Heart left ventricle (tissue), 16 donors: ENCODE measurements at regions not wholly inside any gene's neighbourhood (a gene's known extent, or its start where the extent isn't known, plus 50 kb on each side); places are given as distances from the start of the nearest gene placed in this dataset.

Experiments used
- ATAC-seq, 4 donors: fragments of 200-7000 bp; cut with Tn5 transposase; one replicate each; pipeline ENCODE4 v1.9.1; 2020 to 2022; ENCODE audit warnings: moderate library complexity in 4 of 4, mild to moderate bottlenecking in 3 of 4, moderate number of reproducible peaks in 1 of 4
- DNase-seq, 5 donors: peaks; one replicate each; pipeline ENCODE4 v3.0.0-alpha.2; 2020
- H3K27ac ChIP-seq, 12 donors: fragments of 200-600 bp; sonication (generic) in 4 of 12; one replicate each; pipeline versions ENCODE4 v1.5.0 to v1.8.0; 2016 to 2022; ENCODE audit warnings: mild to moderate bottlenecking in 2 of 12
- H3K27me3 ChIP-seq, 9 donors: fragments of 200-600 bp; sonication (generic) in 2 of 9; one replicate each; pipeline versions ENCODE4 v1.5.1 to v1.8.0; 2016 to 2022; ENCODE audit warnings: mild to moderate bottlenecking in 3 of 9
- H3K36me3 ChIP-seq, 9 donors: fragments of 200-600 bp; sonication (generic) in 2 of 9; one replicate each; pipeline versions ENCODE4 v1.5.0 to v1.8.0; 2018 to 2022; ENCODE audit warnings: mild to moderate bottlenecking in 2 of 9
- H3K4me1 ChIP-seq, 12 donors: fragments of 200-600 bp; sonication (generic) in 4 of 12; one replicate each; pipeline versions ENCODE4 v1.5.0 to v1.8.0; 2016 to 2022; ENCODE audit warnings: mild to moderate bottlenecking in 3 of 12
- H3K4me3 ChIP-seq, 12 donors: fragments of 200-600 bp; sonication (generic) in 4 of 12; one replicate each; pipeline versions ENCODE4 v1.5.0 to v1.8.0; 2017 to 2022; ENCODE audit warnings: mild to moderate bottlenecking in 9 of 12, moderate library complexity in 4 of 12
- H3K9me3 ChIP-seq, 12 donors: fragments of 200-600 bp; sonication (generic) in 4 of 12; one replicate each; pipeline versions ENCODE4 v1.5.0 to v1.8.0; 2016 to 2022; ENCODE audit warnings: mild to moderate bottlenecking in 1 of 12
- POLR2A ChIP-seq, 2 donors: fragments of 450-650 bp; IDR thresholded peaks; one replicate each; pipeline ENCODE4 v1.6.1; 2017; ENCODE audit warnings: antibody characterized with exemption in 2 of 2, mild to moderate bottlenecking in 2 of 2, moderate library complexity in 2 of 2
- WGBS, 4 donors: extraction: QIAGEN DNeasy Blood & Tissue Kit in 2 of 4; methylation state at CpG; one replicate each; pipeline versions ENCODE4 v1.1.5 to v1.1.7; 2013 to 2018; 5-methylcytosine and 5-hydroxymethylcytosine counted together
- intact Hi-C, 10 donors: fragments of 100-400 bp; cut with DNase I; formaldehyde crosslinking; loops; one replicate each; pipeline versions ENCODE4 v1.11.1 to v1.14.2; 2022
- TF ChIP-seq, protein P1 (sequence below), 12 donors: fragments of 200-600 bp; sonication (generic) in 4 of 12; IDR thresholded peaks; one replicate each; pipeline versions ENCODE4 v1.5.0 to v1.8.0; 2018 to 2022; ENCODE audit warnings: antibody characterized with exemption in 12 of 12, mild to moderate bottlenecking in 5 of 12
- donor health status: ischemic (EF 13 %, LVEDD 7.1; RV severe dilation, severe dysfunction).
- donor health status: healthy with polysubstance abuse.
- donor health status: DM: no; HTN: yes; CAD: no.
- donor health status: DM: no; HTN: no; CAD: no.
- donor health status: ischemic (EF 25% LVEDD 6.9; RV normal size, moderate dysfunction).
- donor health status: ischemic (EF 25% LVEDD 5.7; RV mildly dilated, moderate dysfunction).
- donor health status: healthy.
- donor health status: DM: yes; HTN: yes; CAD: no.
- donor health status: ischemic (EF 35%, LVEDD 5.7; RV mildly dilated, moderate dysfunction).
- donor health status: nonischemic (EF 11% LVEDD 7.7; RV severe dilation, severe dysfunction).
- donor health status: DM: yes; HTN: yes; CAD: no.
- donor health status: PGD.
- donor health status: ischemic (EF 29% LVEDD 5.4; RV normal size, mild dysfunction).
- donor health status: nonischemic (EF 23%, LVEDD 6.1; RV moderate dilation, normal function).

DNA sequence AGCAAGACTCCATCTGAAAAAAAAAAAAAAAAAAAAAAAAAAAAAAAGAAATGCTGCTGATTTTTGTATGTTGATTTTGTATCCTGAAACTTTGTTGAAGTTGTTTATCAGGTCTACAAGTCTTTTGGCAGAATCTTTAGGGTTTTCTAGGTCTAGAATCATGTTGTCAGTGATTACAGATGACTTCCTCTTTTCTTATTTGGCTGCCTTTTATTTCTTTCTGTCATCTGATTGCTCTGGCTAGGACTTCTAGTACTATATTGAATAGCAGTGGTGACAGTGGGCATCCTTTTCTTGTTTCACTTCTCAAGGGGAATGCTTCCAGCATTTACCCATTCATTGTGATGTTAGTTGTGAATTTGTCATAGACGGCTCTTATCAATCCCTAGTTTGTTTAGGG lies 334.4 kb downstream of the SPRY1 start:
- Histone ChIP-seq H3K27ac (no peak overlapping the region), H3K27me3 (no peaks in the 10 kb centered on the region), H3K4me1 (no peaks in the 10 kb centered on the region), H3K4me3 (no peak overlapping the region), H3K36me3 (no peaks in the 10 kb centered on the region), H3K9me3 (peaks cover 0 to 21% (median 0%) of the 10 kb centered on the region in 12 donors)
- intact Hi-C loops = no loop called here
- TF ChIP-seq, protein P1, sequence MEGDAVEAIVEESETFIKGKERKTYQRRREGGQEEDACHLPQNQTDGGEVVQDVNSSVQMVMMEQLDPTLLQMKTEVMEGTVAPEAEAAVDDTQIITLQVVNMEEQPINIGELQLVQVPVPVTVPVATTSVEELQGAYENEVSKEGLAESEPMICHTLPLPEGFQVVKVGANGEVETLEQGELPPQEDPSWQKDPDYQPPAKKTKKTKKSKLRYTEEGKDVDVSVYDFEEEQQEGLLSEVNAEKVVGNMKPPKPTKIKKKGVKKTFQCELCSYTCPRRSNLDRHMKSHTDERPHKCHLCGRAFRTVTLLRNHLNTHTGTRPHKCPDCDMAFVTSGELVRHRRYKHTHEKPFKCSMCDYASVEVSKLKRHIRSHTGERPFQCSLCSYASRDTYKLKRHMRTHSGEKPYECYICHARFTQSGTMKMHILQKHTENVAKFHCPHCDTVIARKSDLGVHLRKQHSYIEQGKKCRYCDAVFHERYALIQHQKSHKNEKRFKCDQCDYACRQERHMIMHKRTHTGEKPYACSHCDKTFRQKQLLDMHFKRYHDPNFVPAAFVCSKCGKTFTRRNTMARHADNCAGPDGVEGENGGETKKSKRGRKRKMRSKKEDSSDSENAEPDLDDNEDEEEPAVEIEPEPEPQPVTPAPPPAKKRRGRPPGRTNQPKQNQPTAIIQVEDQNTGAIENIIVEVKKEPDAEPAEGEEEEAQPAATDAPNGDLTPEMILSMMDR (IDR thresholded peaks at IDR 0.05) = no peak
- TF ChIP-seq POLR2A (IDR thresholded peaks at IDR 0.05) = no peak
- WGBS, 4 donors = 40 to 83% (median 47%) methylated on average over 1 of the region's 1 CpG
- ATAC-seq (no peak), DNase-seq (no peak)

DNA sequence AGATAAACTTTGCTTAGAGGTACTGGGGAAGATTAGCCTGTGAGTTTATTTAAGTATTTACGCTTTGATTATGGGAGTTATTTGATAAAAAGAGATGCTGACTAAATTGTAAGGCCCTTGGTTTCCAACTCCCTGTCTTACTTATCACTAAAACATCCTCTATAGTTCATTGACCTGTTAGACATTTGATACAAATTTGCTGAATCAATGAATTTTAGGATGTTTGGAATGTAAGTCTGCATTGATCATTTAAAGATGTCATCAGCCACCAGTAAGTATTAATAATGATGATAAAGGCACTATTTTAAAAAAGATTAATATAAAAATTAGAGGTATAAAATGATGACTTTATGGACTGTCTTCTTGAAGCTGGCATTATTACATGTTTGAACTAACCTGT lies 340.6 kb downstream of the SPRY1 start:
- peaks cover 0 to 9% (median 0%) of the 10 kb centered on the region in 12 donors for H3K9me3 ChIP-seq
- no peak for DNase-seq
- no peaks in the 10 kb centered on the region for H3K36me3 ChIP-seq
- no peak for ATAC-seq
- 88 to 91% (median 89%) methylated on average over 1 of the region's 1 CpG for WGBS, 4 donors
- H3K27ac ChIP-seq = peak overlapping the region in 2 of 12 donors; percentile 3 to 5
- no peak for TF ChIP-seq POLR2A (IDR thresholded peaks at IDR 0.05)
- H3K4me1 ChIP-seq = peaks cover 0 to 6% (median 0%) of the 10 kb centered on the region in 12 donors
- H3K4me3 ChIP-seq = no peak overlapping the region
- intact Hi-C loops = no loop called here
- no peaks in the 10 kb centered on the region for H3K27me3 ChIP-seq

DNA sequence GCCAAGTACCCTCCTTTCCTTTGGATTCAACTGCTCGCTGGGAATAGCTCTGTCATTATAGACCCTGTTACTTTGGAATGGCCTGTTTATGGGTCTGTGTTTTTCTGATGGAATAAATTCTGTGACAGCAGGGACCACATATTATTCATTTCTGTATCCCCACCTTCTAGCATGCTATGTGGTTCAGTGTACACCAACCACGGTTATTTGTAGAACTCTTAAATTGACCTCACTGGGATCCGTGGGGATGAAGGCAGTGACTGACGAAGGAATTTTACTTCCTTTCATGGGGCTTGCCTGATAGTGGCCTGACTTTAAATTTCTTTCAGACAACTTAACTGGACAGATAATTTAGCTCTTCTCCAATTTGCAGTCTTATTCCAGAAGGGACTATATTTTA lies 343.2 kb downstream of the SPRY1 start:
- DNase-seq = no peak
- intact Hi-C loops = loop anchor here in 4 of 10 donors (10.0 kb wide), 5 partner anchors 115 to 345 kb away; partner anchors contain the start of gene SPRY1 (in 1 of the 4)
- TF ChIP-seq, protein P1 (IDR thresholded peaks at IDR 0.05) = no peak
- no peak for TF ChIP-seq POLR2A (IDR thresholded peaks at IDR 0.05)
- Histone ChIP-seq H3K27ac (peak overlapping the region in 3 of 12 donors; percentile 1 to 39 (median 7)), H3K4me3 (no peak overlapping the region), H3K4me1 (peaks cover 0 to 28% (median 7%) of the 10 kb centered on the region in 12 donors), H3K36me3 (no peaks in the 10 kb centered on the region), H3K27me3 (no peaks in the 10 kb centered on the region), H3K9me3 (peaks cover 0 to 2% (median 0%) of the 10 kb centered on the region in 12 donors)
- no peak for ATAC-seq
- 90 to 95% (median 92%) methylated on average over 4 of the region's 4 CpGs for WGBS, 4 donors

DNA sequence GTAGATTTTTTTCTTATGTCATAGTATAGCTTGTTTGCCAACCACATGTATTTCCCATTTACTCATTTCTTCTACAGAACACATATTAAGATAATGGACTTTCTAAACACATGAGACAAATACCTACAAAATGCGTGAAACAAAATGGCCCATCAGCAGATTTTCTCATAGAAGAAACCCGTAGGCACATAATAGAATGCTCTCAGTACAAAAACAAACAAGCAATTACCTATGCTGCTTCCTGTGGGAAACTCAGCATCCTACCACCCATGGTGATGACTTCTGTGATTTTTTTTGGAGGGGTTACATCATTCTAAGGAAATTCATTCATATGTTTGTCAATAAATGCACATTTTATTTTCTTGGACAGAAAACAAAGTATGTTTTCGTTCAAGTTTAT lies 343.6 kb downstream of the SPRY1 start:
- ATAC-seq = no peak

More for the DNA sequence above, 343.6 kb downstream of the SPRY1 start:
- WGBS, 4 donors = 62 to 74% (median 64%) methylated on average over 3 of the region's 3 CpGs
- H3K36me3 ChIP-seq = no peaks in the 10 kb centered on the region
- DNase-seq = no peak
- no peaks in the 10 kb centered on the region for H3K9me3 ChIP-seq
- peaks cover 0 to 32% (median 11%) of the 10 kb centered on the region in 12 donors for H3K4me1 ChIP-seq
- H3K4me3 ChIP-seq = no peak overlapping the region
- H3K27me3 ChIP-seq = no peaks in the 10 kb centered on the region
- intact Hi-C loops = loop anchor here in 4 of 10 donors (10.0 kb wide), 5 partner anchors 115 to 345 kb away; partner anchors contain the start of gene SPRY1 (in 1 of the 4)
- TF ChIP-seq, protein P1 (IDR thresholded peaks at IDR 0.05) = no peak
- no peak for TF ChIP-seq POLR2A (IDR thresholded peaks at IDR 0.05)
- peak overlapping the region in 4 of 12 donors; percentile 1 to 39 (median 14) for H3K27ac ChIP-seq
